Spleen (tissue), 7 donors: ENCODE measurements at regions not wholly inside any gene's neighbourhood (a gene's known extent, or its start where the extent isn't known, plus 50 kb on each side); places are given as distances from the start of the nearest gene placed in this dataset.

Experiments used
- POLR2A ChIP-seq, 3 donors: fragments of 450-650 bp; IDR thresholded peaks; one replicate each; pipeline ENCODE4 v1.5.1; 2017; ENCODE audit warnings: antibody characterized with exemption in 3 of 3, mild to moderate bottlenecking in 1 of 3
- POLR2AphosphoS5 ChIP-seq, 3 donors: sonication (generic); formaldehyde crosslinking; IDR thresholded peaks; one replicate each; pipeline ENCODE4 v1.5.1; 2017; ENCODE audit warnings: antibody characterized with exemption in 3 of 3
- TF ChIP-seq, protein P1 (sequence below), 11 experiments: fragments of 200-600 bp in 7 of 11; fragments of 450-650 bp in 4 of 11; sonication (generic) in 4 of 11; IDR thresholded peaks in 8 of 11; conservative IDR thresholded peaks in 3 of 11; 1 replicate in 7 of 11; 2 replicates in 4 of 11; pipeline versions ENCODE4 v1.4.0 to v1.8.0; 2016 to 2021; ENCODE audit warnings: antibody characterized with exemption in 11 of 11, inconsistent platforms in 4 of 11, mild to moderate bottlenecking in 1 of 11
- donor health status: DM: no; HTN: no; CAD: no; lungs with moderate emphysema.
- donor health status: DM: no; HTN: no; CAD: no.
- donor health status: DM: no; HTN: no; CAD: no.

DNA sequence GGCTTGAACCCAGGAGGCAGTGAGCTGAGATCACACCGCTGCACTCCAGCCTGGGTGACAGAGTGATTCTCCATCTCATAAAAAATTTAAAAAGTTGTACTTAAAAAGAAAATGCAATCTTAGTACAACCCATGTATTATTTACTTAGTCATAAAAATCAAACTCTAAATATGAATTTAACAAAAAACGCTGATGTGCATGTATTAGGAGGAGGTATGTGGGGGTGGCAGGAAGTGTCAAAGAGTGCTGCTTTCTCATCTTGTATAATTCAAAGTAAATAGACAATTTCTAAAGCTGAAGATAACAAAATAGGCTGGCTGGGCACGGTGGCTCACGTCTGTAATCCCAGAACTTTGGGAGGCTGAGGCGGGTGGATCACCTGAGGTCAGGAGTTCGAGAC is 81.0 kb upstream of the NRBF2 start:
- TF ChIP-seq, protein P1, sequence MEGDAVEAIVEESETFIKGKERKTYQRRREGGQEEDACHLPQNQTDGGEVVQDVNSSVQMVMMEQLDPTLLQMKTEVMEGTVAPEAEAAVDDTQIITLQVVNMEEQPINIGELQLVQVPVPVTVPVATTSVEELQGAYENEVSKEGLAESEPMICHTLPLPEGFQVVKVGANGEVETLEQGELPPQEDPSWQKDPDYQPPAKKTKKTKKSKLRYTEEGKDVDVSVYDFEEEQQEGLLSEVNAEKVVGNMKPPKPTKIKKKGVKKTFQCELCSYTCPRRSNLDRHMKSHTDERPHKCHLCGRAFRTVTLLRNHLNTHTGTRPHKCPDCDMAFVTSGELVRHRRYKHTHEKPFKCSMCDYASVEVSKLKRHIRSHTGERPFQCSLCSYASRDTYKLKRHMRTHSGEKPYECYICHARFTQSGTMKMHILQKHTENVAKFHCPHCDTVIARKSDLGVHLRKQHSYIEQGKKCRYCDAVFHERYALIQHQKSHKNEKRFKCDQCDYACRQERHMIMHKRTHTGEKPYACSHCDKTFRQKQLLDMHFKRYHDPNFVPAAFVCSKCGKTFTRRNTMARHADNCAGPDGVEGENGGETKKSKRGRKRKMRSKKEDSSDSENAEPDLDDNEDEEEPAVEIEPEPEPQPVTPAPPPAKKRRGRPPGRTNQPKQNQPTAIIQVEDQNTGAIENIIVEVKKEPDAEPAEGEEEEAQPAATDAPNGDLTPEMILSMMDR (IDR thresholded peaks at IDR 0.05 in 8 of 11, conservative IDR thresholded peaks at IDR 0.05 in 3 of 11): no peak
- no peak for TF ChIP-seq POLR2AphosphoS5 (IDR thresholded peaks at IDR 0.05)
- TF ChIP-seq POLR2A (IDR thresholded peaks at IDR 0.05): no peak
